Tibial artery (tissue), 4 donors: ENCODE measurements at regions not wholly inside any gene's neighbourhood (a gene's known extent, or its start where the extent isn't known, plus 50 kb on each side); places are given as distances from the start of the nearest gene placed in this dataset.

ENCODE experiments used
- DNase-seq, 2 donors: peaks; one replicate each; pipeline ENCODE4 v3.0.0-alpha.2; 2019
- H3K27ac ChIP-seq, 2 donors: fragments of 200-600 bp; sonication (generic) in 1 of 2; 1 replicate in 1 of 2; 2 replicates in 1 of 2; pipeline ENCODE4 v1.5.1; 2018 to 2019; ENCODE audit warnings: mild to moderate bottlenecking in 1 of 2
- H3K27me3 ChIP-seq, 2 donors: fragments of 200-600 bp; sonication (generic) in 1 of 2; one replicate each; pipeline versions ENCODE4 v1.5.1 to v1.6.0; 2016 to 2019
- H3K36me3 ChIP-seq, 3 donors: fragments of 200-600 bp; sonication (generic) in 2 of 3; one replicate each; pipeline ENCODE4 v1.5.1; 2016 to 2019; ENCODE audit warnings: mild to moderate bottlenecking in 2 of 3
- H3K4me1 ChIP-seq, 4 donors: fragments of 200-600 bp; sonication (generic) in 2 of 4; 1 replicate in 3 of 4; 2 replicates in 1 of 4; pipeline ENCODE4 v1.5.1; 2016 to 2019
- H3K4me3 ChIP-seq, 2 donors: fragments of 200-600 bp; sonication (generic) in 1 of 2; 1 replicate in 1 of 2; 2 replicates in 1 of 2; pipeline ENCODE4 v1.5.1; 2018 to 2019; ENCODE audit warnings: mild to moderate bottlenecking in 2 of 2
- H3K9me3 ChIP-seq, 3 donors: fragments of 200-600 bp; sonication (generic) in 1 of 3; one replicate each; pipeline ENCODE4 v1.5.1; 2016 to 2019
- intact Hi-C: fragments of 100-400 bp; cut with DNase I; formaldehyde crosslinking; loops from one replicate; pipeline ENCODE4 v1.15.0; 2023; ENCODE audit warnings: low total_unique reads
- TF ChIP-seq, protein P1 (sequence below), 2 experiments: fragments of 200-600 bp in 1 of 2; fragments of 450-650 bp in 1 of 2; IDR thresholded peaks; one replicate each; pipeline ENCODE4 v1.5.1; 2017 to 2019; ENCODE audit warnings: antibody characterized with exemption in 2 of 2, mild to moderate bottlenecking in 1 of 2, moderate library complexity in 1 of 2

GRCh38 chr13:81636120-81636519 lies 1295.2 kb upstream of the SPRY2 start:
- Histone ChIP-seq H3K4me3 (no peak overlapping the region), H3K4me1 (no peaks in the 10 kb centered on the region), H3K9me3 (no peaks in the 10 kb centered on the region), H3K27me3 (no peaks in the 10 kb centered on the region), H3K36me3 (no peaks in the 10 kb centered on the region), H3K27ac (no peak overlapping the region)
- TF ChIP-seq, protein P1, sequence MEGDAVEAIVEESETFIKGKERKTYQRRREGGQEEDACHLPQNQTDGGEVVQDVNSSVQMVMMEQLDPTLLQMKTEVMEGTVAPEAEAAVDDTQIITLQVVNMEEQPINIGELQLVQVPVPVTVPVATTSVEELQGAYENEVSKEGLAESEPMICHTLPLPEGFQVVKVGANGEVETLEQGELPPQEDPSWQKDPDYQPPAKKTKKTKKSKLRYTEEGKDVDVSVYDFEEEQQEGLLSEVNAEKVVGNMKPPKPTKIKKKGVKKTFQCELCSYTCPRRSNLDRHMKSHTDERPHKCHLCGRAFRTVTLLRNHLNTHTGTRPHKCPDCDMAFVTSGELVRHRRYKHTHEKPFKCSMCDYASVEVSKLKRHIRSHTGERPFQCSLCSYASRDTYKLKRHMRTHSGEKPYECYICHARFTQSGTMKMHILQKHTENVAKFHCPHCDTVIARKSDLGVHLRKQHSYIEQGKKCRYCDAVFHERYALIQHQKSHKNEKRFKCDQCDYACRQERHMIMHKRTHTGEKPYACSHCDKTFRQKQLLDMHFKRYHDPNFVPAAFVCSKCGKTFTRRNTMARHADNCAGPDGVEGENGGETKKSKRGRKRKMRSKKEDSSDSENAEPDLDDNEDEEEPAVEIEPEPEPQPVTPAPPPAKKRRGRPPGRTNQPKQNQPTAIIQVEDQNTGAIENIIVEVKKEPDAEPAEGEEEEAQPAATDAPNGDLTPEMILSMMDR (IDR thresholded peaks at IDR 0.05), result no peak
- no peak for DNase-seq
- intact Hi-C loops, result no loop called here

DNA sequence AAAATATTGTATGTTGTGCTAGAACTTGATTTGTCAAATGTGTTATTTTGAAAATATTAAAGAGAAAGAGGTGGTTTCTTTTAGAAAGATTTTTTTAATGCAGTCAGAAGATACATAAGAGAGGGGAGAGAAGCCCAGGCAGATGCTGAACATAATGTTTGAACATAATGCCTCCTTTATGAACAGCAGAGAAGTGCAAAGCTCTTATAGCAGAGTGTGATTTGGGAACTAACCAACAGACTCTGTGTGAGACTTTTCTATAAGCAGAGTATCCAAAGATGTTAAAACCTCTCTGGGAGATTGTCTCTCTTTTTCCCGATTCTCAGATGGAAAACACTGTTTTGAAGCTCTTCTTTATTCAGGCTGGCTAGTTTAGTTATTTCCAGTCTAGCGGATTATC lies 1274.1 kb upstream of the SPRY2 start:
- no peak for DNase-seq
- intact Hi-C loops, result no loop called here
- Histone ChIP-seq H3K27me3 (no peaks in the 10 kb centered on the region), H3K36me3 (no peaks in the 10 kb centered on the region), H3K4me3 (no peak overlapping the region), H3K9me3 (no peaks in the 10 kb centered on the region), H3K27ac (no peak overlapping the region), H3K4me1 (no peaks in the 10 kb centered on the region)
- TF ChIP-seq, protein P1 (IDR thresholded peaks at IDR 0.05), result no peak

DNA sequence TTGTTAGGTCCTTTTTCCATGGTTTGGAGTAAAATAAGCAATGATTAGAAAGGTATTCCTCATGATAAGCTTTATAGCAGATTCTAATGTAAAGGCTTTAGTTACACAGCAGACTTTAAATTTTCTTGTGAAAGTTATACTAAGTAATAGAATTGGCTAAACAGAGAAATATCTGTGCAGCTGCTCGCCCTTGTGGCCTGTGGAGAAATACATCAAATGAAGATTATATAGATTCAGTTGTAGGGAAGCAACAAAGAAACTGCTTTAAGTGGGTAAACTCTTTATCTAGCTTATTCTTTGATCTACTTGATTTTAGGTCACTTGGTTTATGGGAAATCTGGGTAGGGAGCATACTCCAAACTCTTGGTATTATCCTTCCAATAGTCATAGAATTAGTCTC lies 1269.7 kb upstream of the SPRY2 start:
- intact Hi-C loops, result no loop called here
- TF ChIP-seq, protein P1 (IDR thresholded peaks at IDR 0.05), result no peak
- Histone ChIP-seq H3K9me3 (no peaks in the 10 kb centered on the region), H3K36me3 (no peaks in the 10 kb centered on the region), H3K4me1 (no peaks in the 10 kb centered on the region), H3K4me3 (no peak overlapping the region), H3K27ac (no peak overlapping the region), H3K27me3 (no peaks in the 10 kb centered on the region)
- DNase-seq, result no peak

GRCh38 chr13:81609335-81609734 lies 1268.4 kb upstream of the SPRY2 start:
- intact Hi-C loops, result no loop called here
- TF ChIP-seq, protein P1 (IDR thresholded peaks at IDR 0.05), result no peak
- H3K27ac ChIP-seq, result no peak overlapping the region
- H3K4me3 ChIP-seq, result no peak overlapping the region
- H3K9me3 ChIP-seq, result no peaks in the 10 kb centered on the region
- H3K4me1 ChIP-seq, result no peaks in the 10 kb centered on the region
- H3K36me3 ChIP-seq, result no peaks in the 10 kb centered on the region
- DNase-seq, result no peak
- no peaks in the 10 kb centered on the region for H3K27me3 ChIP-seq

- TF ChIP-seq, protein P1 (IDR thresholded peaks at IDR 0.05), result no peak
- no peaks in the 10 kb centered on the region for H3K27me3 ChIP-seq
- no peak overlapping the region for H3K4me3 ChIP-seq
- no peak overlapping the region for H3K27ac ChIP-seq
- intact Hi-C loops, result no loop called here
- no peaks in the 10 kb centered on the region for H3K4me1 ChIP-seq
- H3K36me3 ChIP-seq, result no peaks in the 10 kb centered on the region
- no peak for DNase-seq
- no peaks in the 10 kb centered on the region for H3K9me3 ChIP-seq
Observed at GRCh38 chr13:81606074-81606473, 1265.1 kb upstream of the SPRY2 start.

DNA sequence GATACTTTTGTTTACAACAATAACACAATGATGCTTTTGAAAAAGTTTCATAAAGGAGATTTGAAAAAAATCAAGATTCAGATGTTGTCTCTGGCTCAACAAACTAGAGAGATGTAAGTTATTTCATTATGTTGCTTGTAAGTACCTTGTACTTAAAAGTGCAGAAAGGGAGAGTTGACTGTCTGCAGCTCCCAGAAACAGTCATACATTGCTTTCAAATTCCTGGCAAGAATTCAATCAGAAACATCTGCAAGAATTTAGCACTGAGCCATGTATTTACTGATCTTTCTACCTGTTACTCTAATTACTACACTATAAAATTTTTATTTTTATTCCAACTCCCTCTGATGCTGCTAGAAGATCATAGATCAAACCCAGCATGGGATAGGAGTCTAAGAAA lies 1261.3 kb upstream of the SPRY2 start:
- Histone ChIP-seq H3K4me1 (no peaks in the 10 kb centered on the region), H3K36me3 (no peaks in the 10 kb centered on the region), H3K27ac (no peak overlapping the region), H3K27me3 (no peaks in the 10 kb centered on the region), H3K9me3 (no peaks in the 10 kb centered on the region), H3K4me3 (no peak overlapping the region)
- TF ChIP-seq, protein P1 (IDR thresholded peaks at IDR 0.05), result no peak
- intact Hi-C loops, result no loop called here
- no peak for DNase-seq
